Mesendoderm (in vitro differentiated cells): ENCODE measurements at regions not wholly inside any gene's neighbourhood (a gene's known extent, or its start where the extent isn't known, plus 50 kb on each side); places are given as distances from the start of the nearest gene placed in this dataset.

Source experiments
- DNase-seq: peaks from one replicate; pipeline ENCODE4 v3.0.0; 2013
- H2AK5ac ChIP-seq: 2 replicates; pipeline ENCODE4 v1.6.1; 2013; ENCODE audit warnings: low read length, inconsistent platforms
- H2BK120ac ChIP-seq: 2 replicates; pipeline ENCODE4 v1.6.1; 2013; ENCODE audit warnings: low read depth, mild to moderate bottlenecking, low read length, moderate library complexity, mixed read lengths
- H2BK15ac ChIP-seq: replicated peaks from 2 replicates; pipeline ENCODE4 v1.6.1; 2013; ENCODE audit warnings: low read depth, mild to moderate bottlenecking, moderate library complexity
- H2BK5ac ChIP-seq: 2 replicates; pipeline ENCODE4 v1.6.1; 2013; ENCODE audit warnings: low read length, inconsistent platforms
- H3K18ac ChIP-seq: 2 replicates; pipeline ENCODE4 v1.6.1; 2013; ENCODE audit warnings: mild to moderate bottlenecking, low read length, mixed read lengths
- H3K23ac ChIP-seq: one replicate; pipeline ENCODE4 v1.6.1; 2013; ENCODE audit warnings: low read length
- H3K27ac ChIP-seq: 2 replicates; pipeline ENCODE4 v1.5.1; 2013; ENCODE audit warnings: low read depth, mild to moderate bottlenecking, inconsistent platforms, low read length, moderate library complexity
- H3K27me3 ChIP-seq: 2 replicates; pipeline ENCODE4 v1.6.1; 2013; ENCODE audit warnings: low read length, control low read depth, mild to moderate bottlenecking, inconsistent platforms; ENCODE audit not compliant: insufficient read depth, poor library complexity
- H3K36me3 ChIP-seq: 2 replicates; pipeline ENCODE4 v1.6.1; 2013; ENCODE audit warnings: low read length, inconsistent platforms; ENCODE audit not compliant: control insufficient read depth, insufficient read depth
- H3K4ac ChIP-seq: one replicate; pipeline ENCODE4 v1.6.1; 2013; ENCODE audit warnings: low read depth, mild to moderate bottlenecking, low read length, moderate library complexity
- H3K4me1 ChIP-seq: 2 replicates; pipeline ENCODE4 v1.6.1; 2013; ENCODE audit warnings: low read depth, low read length, inconsistent platforms; ENCODE audit not compliant: control insufficient read depth
- H3K4me2 ChIP-seq: 2 replicates; pipeline ENCODE4 v1.6.1; 2013; ENCODE audit warnings: low read length
- H3K4me3 ChIP-seq: 2 replicates; pipeline ENCODE4 v1.5.1; 2013; ENCODE audit warnings: mild to moderate bottlenecking, low read length
- H3K56ac ChIP-seq: one replicate; pipeline ENCODE4 v1.6.1; 2013; ENCODE audit warnings: low read length
- H3K79me1 ChIP-seq: 2 replicates; pipeline ENCODE4 v1.6.1; 2013; ENCODE audit warnings: low read length, inconsistent platforms
- H3K79me2 ChIP-seq: 2 replicates; pipeline ENCODE4 v1.6.1; 2013; ENCODE audit warnings: mild to moderate bottlenecking, low read length; ENCODE audit not compliant: control insufficient read depth, insufficient read depth
- H3K9ac ChIP-seq: 2 replicates; pipeline ENCODE4 v1.6.1; 2013; ENCODE audit warnings: low read length, inconsistent platforms
- H4K5ac ChIP-seq: one replicate; pipeline ENCODE4 v1.6.1; 2013; ENCODE audit warnings: low read length
- H4K8ac ChIP-seq: one replicate; pipeline ENCODE4 v1.6.1; 2013; ENCODE audit warnings: low read depth, mild to moderate bottlenecking, control low read depth, low read length, moderate library complexity
- WGBS: extraction: QIAGEN DNeasy Blood & Tissue Kit; methylation state at CpG from one replicate; pipeline ENCODE4 v1.1.7; 2013; ENCODE audit warnings: low lambda C conversion rate, missing lambda C conversion rate; ENCODE audit not compliant: insufficient coverage; ENCODE audit errors: extremely low coverage; 5-methylcytosine and 5-hydroxymethylcytosine counted together

DNA sequence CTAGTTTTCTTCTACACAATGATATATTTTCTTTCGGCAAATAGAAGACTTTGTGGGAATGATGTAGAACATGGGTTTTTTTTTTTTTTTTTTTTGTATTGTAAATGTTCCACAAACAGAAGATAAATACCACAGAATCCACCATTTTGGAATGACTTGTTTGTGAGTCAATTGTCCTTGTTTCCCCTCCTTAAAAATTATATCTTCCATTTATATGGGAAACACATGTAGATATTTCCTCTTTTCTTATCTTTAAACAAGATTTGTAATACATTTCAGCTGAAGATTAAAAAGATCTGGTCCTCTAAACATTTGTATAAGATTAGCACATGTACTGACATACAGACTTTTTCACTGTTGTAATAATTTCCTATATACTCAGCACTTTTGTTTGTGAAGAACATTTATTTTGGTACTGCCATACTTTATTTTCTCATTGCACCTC lies 304.6 kb downstream of the SPRY1 start:
- Histone ChIP-seq H2BK15ac (no peak overlapping the region), H4K5ac (no peak overlapping the region), H3K4me1 (no peaks in the 10 kb centered on the region), H3K79me1 (no peaks in the 10 kb centered on the region), H2BK5ac (no peak overlapping the region), H3K4me2 (no peak overlapping the region), H3K18ac (no peak overlapping the region), H3K79me2 (no peaks in the 10 kb centered on the region), H3K27me3 (no peaks in the 10 kb centered on the region), H3K4me3 (no peak overlapping the region), H3K23ac (no peak overlapping the region), H4K8ac (no peak overlapping the region), H2BK120ac (no peak overlapping the region), H3K56ac (no peak overlapping the region), H3K4ac (no peak overlapping the region), H3K9ac (no peak overlapping the region), H3K36me3 (no peaks in the 10 kb centered on the region), H2AK5ac (no peak overlapping the region), H3K27ac (no peak overlapping the region)
- WGBS, result no CpG with 5 or more reads among the region's 1 CpG
- no peak for DNase-seq

- H2BK120ac ChIP-seq, result no peak overlapping the region
- no peak overlapping the region for H3K56ac ChIP-seq
- H2BK5ac ChIP-seq, result no peak overlapping the region
- no peak overlapping the region for H3K4me3 ChIP-seq
- H3K18ac ChIP-seq, result no peak overlapping the region
- no peak overlapping the region for H2BK15ac ChIP-seq
- H4K5ac ChIP-seq, result no peak overlapping the region
- H3K4ac ChIP-seq, result no peak overlapping the region
- H3K79me2 ChIP-seq, result no peaks in the 10 kb centered on the region
- no peak overlapping the region for H3K27ac ChIP-seq
- no peaks in the 10 kb centered on the region for H3K79me1 ChIP-seq
- no peak for DNase-seq
- H3K27me3 ChIP-seq, result no peaks in the 10 kb centered on the region
- H3K4me1 ChIP-seq, result peaks cover 2% of the 10 kb centered on the region
- WGBS, result 100% methylated on average over 1 of the region's 6 CpGs
- no peak overlapping the region for H4K8ac ChIP-seq
- no peak overlapping the region for H2AK5ac ChIP-seq
- no peak overlapping the region for H3K4me2 ChIP-seq
- no peak overlapping the region for H3K9ac ChIP-seq
- H3K23ac ChIP-seq, result no peak overlapping the region
- H3K36me3 ChIP-seq, result no peaks in the 10 kb centered on the region
Observed at GRCh38 chr4:123705419-123705818, 308.8 kb downstream of the SPRY1 start.

DNA sequence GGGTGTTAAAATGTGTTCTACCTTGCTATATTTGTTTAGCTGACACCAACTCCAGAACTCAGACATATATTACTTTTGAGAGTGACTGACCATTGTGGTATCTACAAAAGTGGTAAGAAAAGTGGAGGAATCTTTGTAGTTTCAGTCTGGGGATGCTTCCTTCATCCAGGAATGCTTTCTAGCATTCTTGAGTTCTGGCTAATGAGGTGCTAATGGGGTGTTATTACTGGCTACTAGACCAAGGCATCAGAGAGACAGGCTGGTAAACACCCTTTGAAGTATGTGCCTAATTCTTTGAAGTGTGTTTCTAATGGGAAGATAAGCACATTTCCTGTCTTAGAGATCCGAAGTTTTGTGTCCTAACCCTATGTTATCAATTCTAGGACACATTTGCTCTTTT lies 310.4 kb downstream of the SPRY1 start:
- Histone ChIP-seq H2BK5ac (no peak overlapping the region), H3K79me2 (no peaks in the 10 kb centered on the region), H4K8ac (no peak overlapping the region), H3K9ac (no peak overlapping the region), H3K4me2 (no peak overlapping the region), H2BK120ac (no peak overlapping the region), H3K23ac (no peak overlapping the region), H2BK15ac (no peak overlapping the region), H2AK5ac (no peak overlapping the region), H3K18ac (no peak overlapping the region), H3K4ac (no peak overlapping the region), H3K27ac (no peak overlapping the region), H3K4me3 (no peak overlapping the region), H3K36me3 (no peaks in the 10 kb centered on the region), H3K56ac (no peak overlapping the region), H4K5ac (no peak overlapping the region), H3K27me3 (no peaks in the 10 kb centered on the region), H3K79me1 (no peaks in the 10 kb centered on the region), H3K4me1 (peaks cover 2% of the 10 kb centered on the region)
- DNase-seq, result peak; percentile 99
- no CpG with 5 or more reads among the region's 1 CpG for WGBS

- H3K27ac ChIP-seq, result no peak overlapping the region
- H3K36me3 ChIP-seq, result no peaks in the 10 kb centered on the region
- no peak overlapping the region for H4K5ac ChIP-seq
- H2AK5ac ChIP-seq, result no peak overlapping the region
- H3K79me1 ChIP-seq, result no peaks in the 10 kb centered on the region
- H3K9ac ChIP-seq, result no peak overlapping the region
- H3K4me2 ChIP-seq, result no peak overlapping the region
- no peak overlapping the region for H2BK5ac ChIP-seq
- H3K4me3 ChIP-seq, result no peak overlapping the region
- no CpG with 5 or more reads among the region's 2 CpGs for WGBS
- no peak for DNase-seq
- no peaks in the 10 kb centered on the region for H3K27me3 ChIP-seq
- H4K8ac ChIP-seq, result no peak overlapping the region
- no peak overlapping the region for H3K23ac ChIP-seq
- H3K4ac ChIP-seq, result no peak overlapping the region
- no peaks in the 10 kb centered on the region for H3K79me2 ChIP-seq
- no peak overlapping the region for H2BK120ac ChIP-seq
- no peak overlapping the region for H3K56ac ChIP-seq
- H2BK15ac ChIP-seq, result peak overlapping the region; percentile 67
- no peak overlapping the region for H3K18ac ChIP-seq
- H3K4me1 ChIP-seq, result peaks cover 2% of the 10 kb centered on the region
Observed at GRCh38 chr4:123708902-123709301, 312.3 kb downstream of the SPRY1 start.

- no peak overlapping the region for H2BK120ac ChIP-seq
- H3K36me3 ChIP-seq, result no peaks in the 10 kb centered on the region
- H4K8ac ChIP-seq, result no peak overlapping the region
- no peak overlapping the region for H3K56ac ChIP-seq
- no peaks in the 10 kb centered on the region for H3K79me1 ChIP-seq
- H3K4me1 ChIP-seq, result peaks cover 2% of the 10 kb centered on the region
- no peak overlapping the region for H3K27ac ChIP-seq
- no peak overlapping the region for H3K18ac ChIP-seq
- no peaks in the 10 kb centered on the region for H3K27me3 ChIP-seq
- H3K9ac ChIP-seq, result no peak overlapping the region
- H3K4me3 ChIP-seq, result no peak overlapping the region
- DNase-seq, result no peak
- no peak overlapping the region for H2BK5ac ChIP-seq
- H3K23ac ChIP-seq, result no peak overlapping the region
- no peak overlapping the region for H3K4me2 ChIP-seq
- peak overlapping the region; percentile 67 for H2BK15ac ChIP-seq
- no peaks in the 10 kb centered on the region for H3K79me2 ChIP-seq
- no peak overlapping the region for H3K4ac ChIP-seq
- no peak overlapping the region for H2AK5ac ChIP-seq
- no peak overlapping the region for H4K5ac ChIP-seq
- no CpG with 5 or more reads among the region's 3 CpGs for WGBS
Observed at GRCh38 chr4:123709336-123709735, 312.7 kb downstream of the SPRY1 start.

GRCh38 chr4:123731035-123731434 lies 334.4 kb downstream of the SPRY1 start:
- Histone ChIP-seq H3K4ac (no peak overlapping the region), H3K23ac (no peak overlapping the region), H3K79me1 (no peaks in the 10 kb centered on the region), H3K4me1 (no peaks in the 10 kb centered on the region), H3K27me3 (no peaks in the 10 kb centered on the region), H3K4me2 (no peak overlapping the region), H4K8ac (no peak overlapping the region), H2BK5ac (no peak overlapping the region), H4K5ac (no peak overlapping the region), H3K79me2 (no peaks in the 10 kb centered on the region), H3K56ac (no peak overlapping the region), H2BK15ac (no peak overlapping the region), H2BK120ac (no peak overlapping the region), H3K4me3 (no peak overlapping the region), H2AK5ac (no peak overlapping the region), H3K9ac (no peak overlapping the region), H3K36me3 (no peaks in the 10 kb centered on the region), H3K27ac (no peak overlapping the region), H3K18ac (no peak overlapping the region)
- WGBS, result no CpG with 5 or more reads among the region's 1 CpG
- no peak for DNase-seq
